ENCODE measurements at regions not wholly inside any gene's neighbourhood (a gene's known extent, or its start where the extent isn't known, plus 50 kb on each side); places are given as distances from the start of the nearest gene placed in this dataset.

DNA sequence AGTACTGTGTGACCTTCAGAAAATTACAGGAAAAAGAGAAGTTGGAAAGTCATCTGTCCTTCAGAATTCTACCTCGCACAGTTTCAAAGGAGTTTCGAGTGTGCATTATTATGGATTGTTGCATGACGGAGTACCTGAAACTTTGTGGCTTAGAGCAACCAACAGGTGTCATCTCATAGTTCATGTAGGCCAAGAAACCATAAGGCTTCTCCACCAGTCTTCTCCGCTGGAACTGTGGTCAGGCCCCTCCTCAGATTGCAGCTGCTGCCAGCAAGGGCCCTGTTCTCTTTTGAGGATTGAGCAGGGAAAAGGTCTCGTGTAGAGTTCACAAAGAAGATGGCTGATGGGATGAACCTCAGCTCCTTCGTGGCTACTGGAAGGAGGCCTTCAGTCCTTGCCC, 151.2 kb upstream of the THBS2 start:
- no peak for TF ChIP-seq ZBTB33 (IDR thresholded peaks at IDR 0.05; ENCODE audit: extremely low read depth, insufficient replicate concordance, low read length)
- TF ChIP-seq, protein P1, sequence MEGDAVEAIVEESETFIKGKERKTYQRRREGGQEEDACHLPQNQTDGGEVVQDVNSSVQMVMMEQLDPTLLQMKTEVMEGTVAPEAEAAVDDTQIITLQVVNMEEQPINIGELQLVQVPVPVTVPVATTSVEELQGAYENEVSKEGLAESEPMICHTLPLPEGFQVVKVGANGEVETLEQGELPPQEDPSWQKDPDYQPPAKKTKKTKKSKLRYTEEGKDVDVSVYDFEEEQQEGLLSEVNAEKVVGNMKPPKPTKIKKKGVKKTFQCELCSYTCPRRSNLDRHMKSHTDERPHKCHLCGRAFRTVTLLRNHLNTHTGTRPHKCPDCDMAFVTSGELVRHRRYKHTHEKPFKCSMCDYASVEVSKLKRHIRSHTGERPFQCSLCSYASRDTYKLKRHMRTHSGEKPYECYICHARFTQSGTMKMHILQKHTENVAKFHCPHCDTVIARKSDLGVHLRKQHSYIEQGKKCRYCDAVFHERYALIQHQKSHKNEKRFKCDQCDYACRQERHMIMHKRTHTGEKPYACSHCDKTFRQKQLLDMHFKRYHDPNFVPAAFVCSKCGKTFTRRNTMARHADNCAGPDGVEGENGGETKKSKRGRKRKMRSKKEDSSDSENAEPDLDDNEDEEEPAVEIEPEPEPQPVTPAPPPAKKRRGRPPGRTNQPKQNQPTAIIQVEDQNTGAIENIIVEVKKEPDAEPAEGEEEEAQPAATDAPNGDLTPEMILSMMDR (IDR thresholded peaks at IDR 0.05 in 2 of 3, conservative IDR thresholded peaks at IDR 0.05 in 1 of 3; ENCODE audit: borderline replicate concordance in 1 of 3, insufficient read depth in 1 of 3, low read depth in 2 of 3, low read length in 2 of 3) = no peak
- no peak for TF ChIP-seq JUND (IDR thresholded peaks at IDR 0.05)
- no peak for TF ChIP-seq TCF7L2 (IDR thresholded peaks at IDR 0.05; ENCODE audit: borderline replicate concordance, extremely low read depth, insufficient read depth, insufficient read length)
- TF ChIP-seq SRF (IDR thresholded peaks at IDR 0.05; ENCODE audit: low read depth) = no peak
- TF ChIP-seq EZH2 (IDR thresholded peaks at IDR 0.05) = no peak
- TF ChIP-seq POLR2A (IDR thresholded peaks at IDR 0.05; ENCODE audit: borderline replicate concordance, extremely low read depth, insufficient read depth, insufficient read length) = no peak
- TF ChIP-seq POLR2AphosphoS5 (IDR thresholded peaks at IDR 0.05; ENCODE audit: low read depth, low read length) = no peak
